Left lobe of liver (tissue), 2 donors: ENCODE measurements at regions not wholly inside any gene's neighbourhood (a gene's known extent, or its start where the extent isn't known, plus 50 kb on each side); places are given as distances from the start of the nearest gene placed in this dataset.
"Not testable (repeated sequence)": the region's sequence is repeated elsewhere in the genome, so short reads cannot be mapped to it uniquely, and the experiment has no call there.

Experiments used
- ATAC-seq: fragments of 200-7000 bp; cut with Tn5 transposase; one replicate; pipeline ENCODE4 v1.9.1; 2020; ENCODE audit warnings: mild to moderate bottlenecking, moderate library complexity
- DNase-seq: peaks from one replicate; pipeline ENCODE4 v3.0.0-alpha.2; 2020; ENCODE audit warnings: low spot score
- donor health status: DM: no; HTN: no; CAD: no; lungs with moderate emphysema.
- donor health status: DM: no; HTN: yes; CAD: no.

DNA sequence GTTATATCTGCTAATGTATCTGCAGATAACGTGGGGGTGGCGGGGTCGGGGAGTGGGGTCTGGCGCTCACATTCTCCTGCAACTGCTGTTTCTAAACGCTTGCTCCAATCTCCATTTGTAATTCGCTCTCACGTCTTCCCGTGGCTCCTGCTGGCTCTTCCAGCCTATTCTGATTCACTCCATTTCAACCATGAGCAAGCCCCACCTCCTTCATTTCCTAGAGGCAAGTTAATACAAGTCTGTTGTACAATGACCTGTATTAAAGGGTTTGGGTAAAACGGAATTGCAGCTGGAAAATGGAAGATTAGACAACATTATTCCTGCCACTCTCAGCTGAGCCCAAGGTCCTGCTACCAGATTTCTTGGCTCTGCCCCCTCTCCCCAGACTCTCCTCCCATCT is 132.3 kb downstream of the CSNK2A3 start:
- no peak for ATAC-seq
- DNase-seq = no peak

DNA sequence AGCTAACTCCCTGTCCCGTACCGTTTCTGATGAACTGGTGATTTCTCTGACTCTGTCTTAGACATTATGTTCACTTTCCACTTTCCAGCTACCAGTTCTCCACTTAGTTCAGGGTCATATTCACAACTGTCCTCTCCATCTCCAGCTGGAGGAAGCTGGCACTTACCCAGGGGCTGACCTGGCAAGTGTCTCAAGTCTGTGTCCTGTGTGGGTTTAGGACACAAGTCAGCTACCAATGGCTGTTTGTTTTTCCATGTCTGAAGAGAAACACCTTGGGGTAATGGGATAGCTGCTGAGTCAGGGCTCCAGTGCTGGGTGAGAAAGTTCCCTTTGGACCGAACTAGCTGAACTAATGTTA is 134.4 kb downstream of the CSNK2A3 start:
- ATAC-seq (no peak), DNase-seq (no peak)

DNA sequence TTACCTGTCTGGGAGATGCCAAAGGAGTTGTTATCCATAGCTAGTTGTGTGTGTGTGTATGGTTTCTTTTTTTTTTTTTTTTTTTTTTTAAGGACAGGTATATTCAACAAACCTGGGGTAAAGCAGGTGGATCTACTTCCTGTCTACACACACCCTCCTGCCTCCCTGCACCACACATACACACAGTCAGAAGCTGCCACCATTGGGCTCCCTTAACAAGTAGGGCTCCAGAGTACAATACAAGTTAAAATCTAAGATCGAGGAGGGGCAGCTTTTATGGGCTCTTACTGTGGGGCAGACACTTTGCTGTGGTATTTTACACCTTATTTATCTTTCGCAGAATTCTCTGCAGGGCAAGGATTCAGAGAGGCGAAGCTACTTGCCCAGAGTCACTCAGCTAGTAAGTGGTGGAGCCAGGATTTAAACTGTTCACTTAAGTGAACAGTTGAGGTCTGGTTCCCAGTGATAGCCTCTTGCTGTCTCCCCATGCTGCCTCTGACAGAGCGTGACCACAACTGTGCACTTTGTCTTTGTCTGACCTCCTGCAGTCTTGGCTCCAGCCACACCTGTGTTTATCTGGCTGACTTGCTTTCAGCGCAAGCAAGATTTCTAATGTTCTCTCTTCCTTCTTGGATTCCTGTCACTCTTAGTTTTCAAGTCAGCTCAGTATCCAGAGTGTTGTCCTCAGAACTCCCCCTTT is 135.0 kb downstream of the CSNK2A3 start:
- ATAC-seq (no peak), DNase-seq (no peak)

DNA sequence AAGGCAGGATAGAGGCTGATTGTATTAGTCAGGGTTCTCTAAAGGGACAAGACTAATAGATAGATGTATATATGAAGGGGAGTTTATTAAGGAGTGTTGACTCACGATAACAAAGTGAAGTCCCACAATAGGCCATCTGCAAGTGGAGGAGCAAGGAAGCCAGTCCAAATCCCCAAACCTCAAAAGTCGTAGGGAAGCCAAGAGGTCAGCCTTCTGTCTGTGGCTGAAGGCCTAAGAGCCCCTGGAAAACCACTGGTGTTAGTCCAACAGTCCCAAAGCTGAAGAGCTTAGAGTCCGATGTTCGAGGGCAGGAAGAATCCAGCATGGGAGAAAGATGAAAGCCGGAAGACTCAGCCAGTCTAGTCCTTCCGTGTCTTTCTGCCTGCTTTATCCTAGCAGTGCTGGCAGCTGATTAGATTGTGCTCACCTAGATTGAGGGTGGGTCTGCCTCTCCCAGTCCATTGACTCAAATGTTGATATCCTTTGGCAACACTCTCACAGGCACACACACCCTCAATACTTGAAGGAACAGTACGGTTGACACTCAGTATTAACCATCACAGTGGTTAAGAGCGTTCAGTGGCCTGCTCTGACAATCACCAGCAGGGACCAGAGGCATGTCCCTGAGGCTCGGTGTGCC is 135.6 kb downstream of the CSNK2A3 start:
- no peak for ATAC-seq
- DNase-seq = no peak

DNA sequence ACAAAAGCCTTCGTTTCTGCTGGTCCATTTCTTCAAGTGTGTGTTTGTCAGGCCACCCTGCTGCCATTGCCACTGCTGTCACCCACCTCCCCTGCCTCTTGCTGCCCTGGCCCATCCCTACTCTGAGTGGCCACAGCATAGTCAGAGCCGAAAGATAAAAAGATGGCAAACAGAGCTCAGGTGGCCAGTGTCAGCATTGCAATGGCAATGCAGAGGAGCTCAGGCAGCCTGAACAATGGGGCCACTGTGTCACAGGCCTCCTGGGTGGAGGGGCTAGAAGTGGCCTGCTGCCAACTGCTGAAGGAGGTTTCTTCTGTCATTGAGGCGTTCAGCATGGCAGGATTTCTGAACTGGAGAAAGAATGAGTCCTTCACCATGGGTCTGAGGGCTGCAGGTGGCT is 137.1 kb downstream of the CSNK2A3 start:
- ATAC-seq = no peak

DNA sequence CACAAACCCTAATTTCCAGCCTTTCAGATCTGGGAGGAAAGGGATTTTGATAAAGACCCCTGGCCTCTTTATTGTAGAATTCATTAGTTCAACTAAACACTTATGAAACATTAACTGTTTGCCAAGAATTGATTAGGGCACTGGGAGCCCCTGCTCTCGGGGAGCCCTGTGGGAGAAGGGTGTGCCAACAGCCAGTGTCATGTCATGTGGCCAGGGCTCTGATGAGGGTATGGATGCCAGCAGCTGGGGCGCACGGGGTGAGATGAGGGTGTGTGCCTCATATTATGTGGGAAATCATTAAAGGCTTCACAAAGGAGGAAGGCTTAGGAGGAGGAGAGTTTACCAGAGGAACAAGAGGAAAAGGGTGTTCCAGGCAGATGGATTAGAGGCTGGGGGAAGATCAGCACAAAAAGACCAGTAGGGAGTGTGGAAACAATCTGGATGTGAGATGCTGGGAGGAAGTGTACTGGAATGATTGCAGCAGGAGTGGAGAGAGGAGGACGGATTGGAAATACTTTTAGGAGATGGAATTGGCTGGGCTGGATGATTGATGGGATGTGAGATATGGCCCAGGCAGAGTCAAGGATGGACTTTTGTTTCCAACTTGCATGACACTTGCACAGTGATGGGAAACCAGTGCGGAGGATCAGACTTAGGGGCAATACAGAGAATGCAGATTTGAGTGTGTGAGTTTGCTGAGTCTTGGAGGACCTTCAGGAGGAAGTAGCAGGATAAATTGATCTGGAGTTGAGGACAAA is 137.8 kb downstream of the CSNK2A3 start:
- no peak for ATAC-seq
- no peak for DNase-seq

More for the DNA sequence above, 137.1 kb downstream of the CSNK2A3 start:
- no peak for DNase-seq

DNA sequence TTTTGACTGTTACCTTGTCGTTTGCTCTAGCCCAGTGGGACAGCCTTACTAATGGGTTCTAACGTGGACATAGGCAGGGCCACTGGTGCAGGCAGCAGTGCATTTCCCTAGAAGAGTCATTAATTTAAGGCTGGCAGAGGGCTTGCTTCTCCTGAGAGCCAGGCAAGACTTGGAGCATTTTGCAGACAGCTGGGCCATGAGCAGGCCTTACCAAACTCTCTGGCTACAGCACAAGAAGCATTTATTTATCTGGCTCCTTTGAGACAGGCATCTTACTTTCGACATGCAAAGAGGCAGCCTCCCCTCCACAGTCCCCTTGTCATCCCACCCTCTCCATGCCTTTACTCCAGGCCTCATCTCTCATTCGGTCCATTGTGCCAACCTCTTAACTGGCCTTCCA is 139.9 kb downstream of the CSNK2A3 start:
- DNase-seq (no peak), ATAC-seq (no peak)

DNA sequence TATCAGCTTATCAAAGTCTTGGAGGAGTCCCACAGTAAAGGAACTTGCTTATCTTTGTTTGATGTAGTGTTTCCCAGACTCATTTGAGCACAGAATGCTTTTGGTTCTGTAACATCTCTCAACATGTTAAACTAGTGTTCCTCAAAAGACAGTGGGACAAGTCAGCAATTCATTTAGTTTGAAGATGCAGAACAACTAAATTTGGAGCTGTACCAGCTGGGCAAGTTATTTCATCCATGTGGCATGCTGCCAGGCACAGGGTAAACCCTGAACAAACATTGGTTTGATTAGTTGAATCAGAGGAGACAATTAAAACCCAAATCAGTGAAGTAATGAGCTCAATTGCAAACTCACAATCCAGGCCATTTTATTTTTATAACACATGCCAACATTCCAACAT is 141.2 kb downstream of the CSNK2A3 start:
- DNase-seq (no peak), ATAC-seq (no peak)

DNA sequence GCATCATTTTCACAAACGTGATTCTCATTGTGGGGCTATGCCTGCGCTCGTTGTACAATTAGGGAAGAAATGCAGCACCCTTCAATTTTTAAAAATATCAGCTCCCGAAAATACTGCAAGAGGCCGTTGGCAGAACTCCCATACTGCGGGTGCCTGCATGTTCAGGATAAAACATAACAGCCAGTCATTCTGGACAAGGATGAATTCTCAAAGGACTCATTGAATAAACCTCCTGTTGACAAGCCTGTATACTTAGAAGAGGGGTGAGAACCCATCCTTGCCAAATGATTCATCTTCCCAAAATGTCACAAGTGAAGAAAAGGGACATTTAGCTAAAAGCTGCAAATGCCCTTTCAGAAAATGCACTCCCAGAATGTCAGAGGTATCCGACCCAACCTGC is 141.9 kb downstream of the CSNK2A3 start:
- DNase-seq (no peak), ATAC-seq (no peak)

DNA sequence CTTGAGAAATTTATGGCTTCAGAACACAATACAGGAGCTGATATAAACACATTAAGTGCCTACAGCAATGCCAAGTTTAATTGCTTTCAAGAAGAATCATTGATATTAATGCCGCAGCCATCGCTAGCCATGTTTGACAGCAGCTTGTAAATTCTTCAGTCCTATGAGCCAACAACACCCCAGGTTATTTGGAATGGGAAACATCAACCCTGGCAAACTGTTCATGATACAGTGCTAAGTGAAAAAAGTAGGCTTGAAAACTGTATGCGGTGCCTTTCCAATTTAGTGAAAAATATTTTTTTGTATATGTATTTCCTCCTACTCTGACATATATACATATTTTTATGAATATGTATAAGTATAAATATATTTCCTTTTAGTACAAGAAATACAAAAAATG is 142.6 kb downstream of the CSNK2A3 start:
- DNase-seq = no peak
- no peak for ATAC-seq

DNA sequence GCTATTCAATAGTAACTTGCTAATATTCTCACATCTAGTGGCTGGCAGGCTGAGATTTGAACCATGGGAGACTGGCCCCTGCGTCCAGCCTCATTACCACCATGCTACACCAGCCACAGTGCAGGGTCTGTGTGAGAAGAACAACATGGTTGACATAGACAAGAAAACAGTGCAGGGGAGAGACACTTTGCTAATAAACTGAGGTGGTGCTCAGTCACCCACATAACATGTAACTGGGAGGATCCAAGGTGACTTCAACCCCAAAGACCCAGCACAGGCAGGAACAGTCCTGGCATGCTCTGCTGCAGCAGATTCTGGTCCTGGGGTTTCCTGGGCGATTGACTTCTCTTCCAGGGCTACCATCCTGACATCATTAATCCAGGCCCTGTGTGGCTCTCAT is 143.1 kb downstream of the CSNK2A3 start:
- ATAC-seq (no peak), DNase-seq (no peak)

DNA sequence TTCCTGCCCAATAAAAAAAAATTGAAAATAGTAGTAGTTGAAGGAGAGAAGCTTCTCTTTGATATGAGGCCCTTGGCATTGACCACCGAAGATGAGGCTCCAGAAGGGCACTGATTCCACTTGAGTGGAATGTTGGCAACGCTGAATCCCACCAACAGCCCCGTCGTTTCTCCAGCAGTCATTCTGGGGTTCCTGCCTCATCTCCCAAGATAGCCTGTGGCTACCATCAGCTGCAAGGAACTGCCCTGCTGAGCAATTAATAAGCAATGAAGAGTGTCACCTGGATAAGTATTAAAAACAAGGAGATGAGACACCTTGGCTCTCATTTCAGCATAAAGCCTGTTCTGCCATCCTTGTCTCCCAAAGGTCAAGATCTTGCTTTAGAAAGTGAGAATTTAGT is 144.1 kb downstream of the CSNK2A3 start:
- ATAC-seq = no peak
- no peak for DNase-seq

DNA sequence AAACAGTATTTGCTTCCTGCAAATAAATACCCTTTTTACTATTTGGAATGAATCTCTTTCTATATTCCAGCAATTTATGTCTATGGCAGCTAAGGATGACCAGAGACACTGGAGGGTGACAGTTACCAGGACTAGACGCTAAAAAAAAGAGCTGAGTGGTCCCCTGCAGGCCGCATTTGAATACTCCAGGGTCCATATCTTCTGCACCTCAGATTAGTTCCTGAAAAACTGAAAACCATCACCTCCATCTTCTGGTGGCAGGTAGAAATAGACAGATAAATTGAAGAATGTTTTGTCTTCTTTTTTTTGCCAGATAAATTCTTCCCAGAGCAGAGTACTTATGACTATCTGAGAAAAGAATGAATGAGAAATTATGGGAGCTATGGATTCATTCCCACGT is 145.6 kb downstream of the CSNK2A3 start:
- DNase-seq (no peak), ATAC-seq (no peak)

DNA sequence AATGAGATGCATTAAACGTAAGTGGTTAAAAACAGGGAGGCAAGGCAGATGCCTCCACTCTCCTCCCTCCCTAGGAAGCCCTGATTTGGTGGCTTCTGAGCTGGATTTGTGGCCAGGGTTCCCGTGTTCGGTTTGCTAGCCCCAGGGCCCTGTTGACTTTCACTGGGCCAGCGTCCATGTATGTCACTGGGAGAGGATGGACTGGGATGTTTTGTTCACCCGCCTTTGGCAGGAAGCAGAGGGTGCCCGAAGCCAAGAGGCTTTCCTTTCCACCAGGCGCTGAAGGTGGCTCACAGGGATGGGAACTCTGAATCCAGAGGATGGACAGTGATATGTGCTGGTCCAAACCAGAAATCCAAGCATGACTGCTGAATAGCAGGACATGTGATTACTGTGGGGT is 146.6 kb downstream of the CSNK2A3 start:
- DNase-seq (no peak), ATAC-seq (no peak)

DNA sequence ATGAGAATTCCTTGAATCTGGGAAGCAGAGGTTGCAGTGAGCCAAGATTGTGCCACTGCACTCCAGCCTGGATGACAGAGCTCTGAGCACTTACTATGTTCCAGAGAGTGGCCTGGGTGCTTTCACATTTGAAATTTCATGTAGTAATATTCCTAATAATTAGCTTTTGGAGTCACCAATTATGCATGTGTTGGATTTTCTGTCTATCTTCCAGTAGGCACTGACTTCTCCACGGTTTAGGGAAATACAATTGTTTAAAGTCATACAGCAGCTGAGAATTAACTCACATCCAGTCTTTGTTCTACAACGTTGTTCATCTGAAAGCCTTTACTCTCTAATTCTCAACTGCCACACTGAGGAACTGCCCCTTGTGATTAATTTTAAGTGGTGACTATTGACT is 150.2 kb downstream of the CSNK2A3 start:
- DNase-seq = no peak
- no peak for ATAC-seq

DNA sequence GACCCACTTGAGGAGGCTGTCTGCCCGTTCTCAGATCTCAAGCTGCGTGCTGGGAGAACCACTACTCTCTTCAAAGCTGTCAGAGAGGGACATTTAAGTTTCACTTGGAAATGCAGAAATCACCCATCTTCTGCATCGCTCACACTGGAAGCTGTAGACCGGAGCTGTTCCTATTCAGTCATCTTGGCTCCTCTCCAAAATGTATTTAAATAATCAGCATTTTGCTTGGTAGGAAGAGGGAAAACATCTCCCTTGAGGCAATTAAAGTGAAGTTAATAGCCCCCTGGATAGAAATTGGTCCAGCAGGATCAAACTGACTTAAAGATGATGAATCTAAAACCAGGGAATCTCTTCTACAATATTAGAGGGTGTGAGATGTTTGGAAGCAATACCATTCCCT is 151.7 kb downstream of the CSNK2A3 start:
- DNase-seq = not testable (repeated sequence)

DNA sequence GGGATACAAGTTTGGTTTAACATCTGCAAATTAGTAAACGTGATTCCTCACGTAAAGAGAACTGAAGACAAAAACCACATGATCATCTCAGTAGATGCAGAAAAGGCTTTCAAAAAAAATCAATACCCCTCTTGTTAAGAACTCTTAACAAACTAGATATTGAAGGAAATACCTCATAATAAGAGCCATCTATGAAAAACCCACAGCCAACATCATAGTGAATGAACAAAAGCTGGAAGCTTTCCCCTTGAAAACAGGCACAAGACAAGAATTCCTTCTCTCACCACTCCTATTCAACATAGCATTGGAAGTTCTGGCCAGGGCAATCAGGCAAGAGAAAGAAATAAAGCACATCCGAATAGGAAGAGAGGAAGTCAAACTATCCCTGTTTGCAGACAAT is 160.5 kb downstream of the CSNK2A3 start:
- DNase-seq (no peak), ATAC-seq (no peak)

More for the DNA sequence above, 151.7 kb downstream of the CSNK2A3 start:
- ATAC-seq = not testable (repeated sequence)

DNA sequence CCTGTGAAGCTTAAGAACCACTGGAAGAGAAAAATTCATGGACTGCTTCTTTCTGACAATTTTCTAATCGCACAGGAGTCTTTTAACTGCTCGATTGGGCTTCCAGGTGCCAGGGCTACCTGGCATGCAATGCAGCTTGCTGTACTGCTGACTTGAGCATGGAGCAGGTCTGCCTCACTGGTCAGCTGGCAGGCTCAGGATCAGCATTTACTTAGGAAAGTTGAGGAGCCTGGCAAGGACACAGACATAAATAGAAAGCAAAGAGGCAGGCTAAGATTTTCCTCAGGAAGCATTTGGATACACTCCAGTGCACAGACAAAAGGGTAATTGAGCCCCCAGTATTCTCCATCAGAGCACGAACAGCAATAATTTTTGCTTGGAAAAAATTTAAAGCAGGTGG is 163.5 kb downstream of the CSNK2A3 start:
- DNase-seq (no peak), ATAC-seq (no peak)

DNA sequence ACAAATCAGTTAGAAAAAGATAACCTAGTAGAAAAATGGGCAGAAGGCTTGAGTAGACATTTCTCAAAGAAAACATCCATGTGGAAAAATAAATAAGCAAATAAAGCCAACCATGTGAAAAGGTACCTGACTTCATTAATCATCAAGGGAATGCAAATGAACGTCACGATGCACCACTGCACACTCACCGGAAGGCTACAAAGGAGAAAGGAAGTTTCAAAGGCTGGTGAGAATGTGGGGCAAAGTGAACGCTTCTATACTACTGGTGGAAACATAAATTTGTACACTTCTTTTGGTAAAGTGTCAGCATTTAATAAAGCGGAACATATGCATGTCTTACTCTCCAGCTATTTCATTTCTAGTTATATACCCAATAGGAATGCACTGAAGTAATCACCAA is 166.8 kb downstream of the CSNK2A3 start:
- ATAC-seq (no peak), DNase-seq (no peak)

DNA sequence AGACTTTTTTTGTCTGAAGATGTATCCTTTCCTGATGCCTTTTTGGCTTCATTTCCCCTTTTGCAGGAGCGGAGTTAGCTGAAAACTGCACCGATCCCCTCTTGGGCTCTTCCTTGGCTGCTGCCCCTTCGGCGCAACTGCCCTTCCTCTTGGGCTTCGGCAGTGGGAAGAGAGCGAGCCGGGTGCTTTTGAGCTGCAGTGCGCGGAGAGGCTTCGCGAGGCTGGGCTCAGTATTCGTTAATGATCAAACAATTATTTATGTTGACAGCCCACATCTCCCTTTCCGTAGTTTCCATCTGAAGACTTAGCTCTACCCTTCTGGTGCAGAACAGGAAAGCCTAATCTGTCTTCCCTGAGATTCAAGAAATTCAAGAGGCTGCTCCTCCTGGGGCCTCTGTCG is 170.8 kb downstream of the CSNK2A3 start:
- no peak for ATAC-seq

DNA sequence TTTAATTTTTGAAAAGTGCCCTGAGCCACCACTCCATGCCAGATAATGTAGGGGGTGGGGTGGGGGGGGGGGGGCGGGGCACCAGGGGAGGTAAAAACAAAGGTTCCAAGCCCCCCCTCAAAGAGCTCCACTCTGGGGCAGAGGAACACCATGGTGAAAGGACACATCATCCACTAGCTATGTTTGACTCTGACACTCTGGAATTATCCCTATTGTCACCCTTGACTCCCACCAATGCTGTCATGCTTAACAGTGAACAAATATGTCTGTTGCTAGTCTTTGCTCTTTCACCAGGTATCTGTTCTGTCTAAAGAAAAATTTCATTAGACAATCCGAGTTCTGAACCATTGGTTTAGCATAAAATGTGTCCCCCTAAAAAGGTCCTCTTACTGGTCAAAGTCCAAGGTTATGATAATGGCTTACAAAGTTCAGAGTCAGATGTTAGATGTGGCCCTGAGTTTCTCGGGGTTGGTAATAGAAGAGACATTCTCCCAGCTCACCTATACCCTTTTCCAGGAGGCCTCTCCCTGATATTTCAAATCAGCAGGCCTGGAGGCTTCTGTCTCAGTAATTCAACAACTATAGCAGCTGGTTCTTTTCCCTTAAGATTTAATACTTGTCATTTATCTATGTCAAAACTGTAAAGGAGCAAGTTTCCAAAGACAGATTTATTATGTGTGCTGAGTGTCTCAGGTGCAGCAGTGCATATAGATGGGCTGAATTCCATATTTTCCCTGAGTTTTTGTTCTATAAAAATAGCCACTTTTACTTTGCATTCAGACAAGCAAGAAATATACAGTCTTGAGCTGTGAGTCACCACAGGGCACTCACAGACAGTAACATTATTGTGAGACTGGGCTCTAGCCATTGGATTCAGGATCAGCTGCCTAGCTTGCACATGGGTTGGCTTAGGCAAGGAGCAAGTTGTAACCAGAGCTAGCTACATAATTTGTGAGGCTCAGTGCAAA is 174.1 kb downstream of the CSNK2A3 start:
- DNase-seq = no peak
- no peak for ATAC-seq

More for the DNA sequence above, 170.8 kb downstream of the CSNK2A3 start:
- no peak for DNase-seq
